K562 (cell line): ENCODE measurements at regions not wholly inside any gene's neighbourhood (a gene's known extent, or its start where the extent isn't known, plus 50 kb on each side); places are given as distances from the start of the nearest gene placed in this dataset.

Experiments
- CEBPZ ChIP-seq: fragments of 150-350 bp; IDR thresholded peaks from 2 replicates; pipeline ENCODE4 v1.6.1; 2014; ENCODE audit warnings: low read depth, mild to moderate bottlenecking, low read length, borderline replicate concordance
- CHD7 ChIP-seq: fragments of 200-600 bp; sonication (generic); IDR thresholded peaks from one replicate; pipeline ENCODE4 v1.6.1; 2012; ENCODE audit warnings: mild to moderate bottlenecking, low read depth, low read length, inconsistent platforms
- REST ChIP-seq, 2 experiments: fragments of 450-650 bp; formaldehyde crosslinking in 1 of 2; IDR thresholded peaks; 2 replicates each; pipeline versions ENCODE4 v1.4.0 to v1.6.1; 2014 to 2020; ENCODE audit warnings: mild to moderate bottlenecking in 2 of 2, borderline replicate concordance in 1 of 2, low read depth in 1 of 2

- TF ChIP-seq REST (IDR thresholded peaks at IDR 0.05; ENCODE audit: borderline replicate concordance) (peak; percentile 35; the same call in 1 of the 2 replicates), REST (CRISPR knock-in tag; IDR thresholded peaks at IDR 0.05; ENCODE audit: low read depth) (no peak), CEBPZ (no peak), CHD7 (no peak)
Measured at GRCh38 chr12:76713130-76713529, 50.8 kb upstream of the ZDHHC17 start (continued).
